Common myeloid progenitor, CD34-positive (primary cell): ENCODE measurements at regions not wholly inside any gene's neighbourhood (a gene's known extent, or its start where the extent isn't known, plus 50 kb on each side); places are given as distances from the start of the nearest gene placed in this dataset.

Source experiments
- CTCF ChIA-PET: fragments of 350-600 bp; sonication (Branson Sonifier 250); formaldehyde crosslinking; loops from one replicate; lab custom pipeline; 2021; ENCODE audit warnings: antibody characterized with exemption; lab: Charles Lee
- POLR2A ChIA-PET: fragments of 350-600 bp; sonication (Branson Sonifier 250); formaldehyde crosslinking; loops from one replicate; lab custom pipeline; 2021; ENCODE audit warnings: antibody characterized with exemption; lab: Charles Lee
- DNase-seq, 3 donors: peaks; one replicate each; pipeline versions ENCODE4 v3.0.0 to v3.0.0-alpha.2; 2013
- H3K27ac ChIP-seq, 2 experiments: 1 replicate in 1 of 2; 2 replicates in 1 of 2; pipeline ENCODE4 v1.7.0; 2013; ENCODE audit warnings: inconsistent platforms in 2 of 2, low read length in 2 of 2, mild to moderate bottlenecking in 2 of 2, low read depth in 1 of 2, moderate library complexity in 1 of 2; ENCODE audit not compliant: severe bottlenecking in 2 of 2, insufficient read depth in 1 of 2, poor library complexity in 1 of 2
- H3K27me3 ChIP-seq, 5 experiments: replicated peaks in 2 of 5; 1 replicate in 3 of 5; 2 replicates in 2 of 5; pipeline versions ENCODE4 v1.6.1 to v1.7.0; 2013; ENCODE audit warnings: low read length in 4 of 5, mild to moderate bottlenecking in 2 of 5, moderate library complexity in 2 of 5, inconsistent platforms in 1 of 5; ENCODE audit not compliant: insufficient read depth in 5 of 5, control insufficient read depth in 4 of 5
- H3K36me3 ChIP-seq, 4 experiments: 1 replicate in 2 of 4; 2 replicates in 2 of 4; pipeline versions ENCODE4 v1.6.1 to v1.7.0; 2013; ENCODE audit warnings: low read length in 3 of 4, control low read depth in 1 of 4, mild to moderate bottlenecking in 1 of 4; ENCODE audit not compliant: control insufficient read depth in 4 of 4, insufficient read depth in 4 of 4
- H3K4me1 ChIP-seq, 4 experiments: 1 replicate in 3 of 4; 2 replicates in 1 of 4; pipeline versions ENCODE4 v1.6.1 to v1.7.1; 2013; ENCODE audit warnings: low read length in 3 of 4, mild to moderate bottlenecking in 3 of 4, control low read depth in 1 of 4, inconsistent platforms in 1 of 4, moderate library complexity in 1 of 4; ENCODE audit not compliant: control insufficient read depth in 4 of 4, insufficient read depth in 4 of 4; ENCODE audit errors: control extremely low read depth in 1 of 4
- H3K4me3 ChIP-seq, 7 experiments: 1 replicate in 4 of 7; 2 replicates in 3 of 7; pipeline versions ENCODE4 v1.5.1 to v1.7.0; 2013; ENCODE audit warnings: mild to moderate bottlenecking in 7 of 7, low read length in 6 of 7, moderate library complexity in 6 of 7, inconsistent platforms in 2 of 7, low read depth in 2 of 7, control low read depth in 1 of 7; ENCODE audit not compliant: insufficient read depth in 4 of 7, control insufficient read depth in 1 of 7; ENCODE audit errors: extremely low read depth in 1 of 7
- H3K9me3 ChIP-seq, 5 experiments: 1 replicate in 4 of 5; 2 replicates in 1 of 5; pipeline versions ENCODE4 v1.6.1 to v1.7.1; 2013; ENCODE audit warnings: low read length in 4 of 5, mild to moderate bottlenecking in 2 of 5, inconsistent platforms in 1 of 5, low read depth in 1 of 5, moderate library complexity in 1 of 5; ENCODE audit not compliant: control insufficient read depth in 4 of 5, insufficient read depth in 2 of 5; ENCODE audit errors: control extremely low read depth in 1 of 5
- WGBS: methylation state at CpG from one replicate; pipeline ENCODE4 v1.1.5; 2013; ENCODE audit not compliant: insufficient coverage; 5-methylcytosine and 5-hydroxymethylcytosine counted together

DNA sequence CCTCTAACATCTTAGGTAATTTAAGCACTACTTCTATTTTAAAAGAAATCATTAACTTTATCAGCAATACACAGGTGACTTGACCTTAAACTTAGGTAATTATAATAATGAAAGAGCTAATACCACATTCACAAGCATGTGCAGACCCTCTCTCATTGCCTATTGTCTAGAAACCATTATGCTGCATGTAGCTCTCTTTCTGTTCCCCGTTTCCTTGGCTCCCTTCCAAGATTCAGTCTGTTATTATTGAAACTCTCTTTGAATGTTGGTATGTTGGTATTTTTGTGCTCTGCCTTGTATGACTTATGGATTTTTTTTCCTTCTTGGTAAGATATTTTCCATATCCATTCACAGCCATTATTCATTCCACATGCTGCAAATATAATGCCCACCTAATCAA, 201.2 kb downstream of the CDCA7 start:
- CTCF ChIA-PET: interaction anchor here (0.8 kb wide), 1 partner anchor 67 kb away, joined by 3 read pairs; no protein-coding TSS in a partner anchor
- Histone ChIP-seq H3K9me3 (peaks cover 0 to 11% (median 2%) of the 10 kb centered on the region in 5 experiments), H3K27ac (no peak overlapping the region), H3K4me1 (no peaks in the 10 kb centered on the region), H3K36me3 (no peaks in the 10 kb centered on the region), H3K4me3 (no peak overlapping the region), H3K27me3 (peaks cover 0 to 16% (median 5%) of the 10 kb centered on the region in 5 experiments)
- POLR2A ChIA-PET: no interaction called here
- WGBS: no CpG with 5 or more reads among the region's 1 CpG
- peak in 2 of 3 donors; percentile 17 to 36 for DNase-seq

GRCh38 chr2:173556816-173557215, 202.1 kb downstream of the CDCA7 start:
- ChIA-PET POLR2A (no interaction called here), CTCF (no interaction called here)
- Histone ChIP-seq H3K27ac (no peak overlapping the region), H3K9me3 (peaks cover 0 to 3% (median 0%) of the 10 kb centered on the region in 5 experiments), H3K36me3 (no peaks in the 10 kb centered on the region), H3K27me3 (peaks cover 0 to 16% (median 5%) of the 10 kb centered on the region in 5 experiments), H3K4me3 (no peak overlapping the region), H3K4me1 (no peaks in the 10 kb centered on the region)
- WGBS: 100% methylated on average over 2 of the region's 5 CpGs
- no peak for DNase-seq

GRCh38 chr2:173557497-173557896, 202.8 kb downstream of the CDCA7 start:
- WGBS: 100% methylated on average over 2 of the region's 2 CpGs
- POLR2A ChIA-PET: no interaction called here
- Histone ChIP-seq H3K4me3 (no peak overlapping the region), H3K36me3 (no peaks in the 10 kb centered on the region), H3K27me3 (peaks cover 0 to 16% (median 5%) of the 10 kb centered on the region in 5 experiments), H3K4me1 (no peaks in the 10 kb centered on the region), H3K9me3 (peaks cover 0 to 3% (median 0%) of the 10 kb centered on the region in 5 experiments), H3K27ac (no peak overlapping the region)
- DNase-seq: no peak
- CTCF ChIA-PET: interaction anchor here (1.0 kb wide), 1 partner anchor 10 kb away, joined by 3 read pairs; no protein-coding TSS in a partner anchor

DNA sequence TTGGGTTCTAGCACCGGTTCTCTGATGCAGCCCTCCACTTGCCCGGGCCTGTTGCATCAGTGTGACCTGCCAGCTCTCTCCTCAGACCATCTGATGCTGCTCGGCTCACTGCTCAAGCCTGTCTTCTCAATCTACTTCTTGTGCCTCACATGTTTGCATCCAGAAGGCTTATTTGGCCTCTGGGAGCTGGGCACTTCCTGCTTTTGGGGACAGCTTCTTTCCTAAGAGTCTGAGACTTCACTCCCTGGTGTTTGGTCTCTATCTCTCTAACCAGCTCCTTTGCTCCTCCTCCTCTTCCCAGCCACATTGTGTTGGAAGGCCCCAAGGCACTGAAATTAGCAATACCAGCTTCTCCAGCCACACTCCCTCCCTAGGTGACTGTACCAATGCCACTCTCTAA, 212.8 kb downstream of the CDCA7 start:
- no peak for DNase-seq
- CTCF ChIA-PET: interaction anchor here (1.0 to 2.5 kb wide), 3 partner anchors 15 to 166 kb away, joined by 3 to 15 read pairs (median 3); no protein-coding TSS in a partner anchor
- Histone ChIP-seq H3K27me3 (peaks cover 0 to 4% (median 0%) of the 10 kb centered on the region in 5 experiments), H3K4me3 (no peak overlapping the region), H3K27ac (no peak overlapping the region), H3K36me3 (no peaks in the 10 kb centered on the region), H3K4me1 (peaks cover 0 to 6% (median 3%) of the 10 kb centered on the region in 4 experiments), H3K9me3 (no peaks in the 10 kb centered on the region)
- POLR2A ChIA-PET: no interaction called here
- 83% methylated on average over 3 of the region's 3 CpGs for WGBS

- H3K36me3 ChIP-seq: no peaks in the 10 kb centered on the region
- peak; percentile 23 to 37 (median 36) for DNase-seq
- H3K9me3 ChIP-seq: no peaks in the 10 kb centered on the region
- ChIA-PET CTCF (interaction anchor here (1.0 to 2.5 kb wide), 4 partner anchors 15 to 166 kb away, joined by 3 to 15 read pairs (median 3); no protein-coding TSS in a partner anchor), POLR2A (no interaction called here)
- H3K27ac ChIP-seq: no peak overlapping the region
- peaks cover 0 to 8% (median 3%) of the 10 kb centered on the region in 4 experiments for H3K4me1 ChIP-seq
- no peak overlapping the region for H3K4me3 ChIP-seq
- WGBS: 52% methylated on average over 2 of the region's 3 CpGs
- H3K27me3 ChIP-seq: peaks cover 0 to 4% (median 0%) of the 10 kb centered on the region in 5 experiments
These were observed 213.4 kb downstream of the CDCA7 start for GRCh38 chr2:173568054-173568453.

- WGBS: 9% methylated on average over 8 of the region's 10 CpGs
- DNase-seq: peak; percentile 14 to 16 (median 15)
These were observed 216.5 kb downstream of the CDCA7 start for GRCh38 chr2:173571021-173571821.

More at GRCh38 chr2:173571021-173571821, 216.5 kb downstream of the CDCA7 start:
- H3K4me1 ChIP-seq: peaks cover 0 to 8% (median 3%) of the 10 kb centered on the region in 4 experiments
- peak overlapping the region in 2 of 7 experiments; percentile 17 to 24 for H3K4me3 ChIP-seq
- no peak overlapping the region for H3K27ac ChIP-seq
- ChIA-PET CTCF (interaction anchor here (1.3 kb wide), 1 partner anchor 508 kb away, joined by 4 read pairs; no protein-coding TSS in a partner anchor), POLR2A (no interaction called here)
- peaks cover 0 to 4% (median 0%) of the 10 kb centered on the region in 5 experiments for H3K27me3 ChIP-seq
- H3K36me3 ChIP-seq: no peaks in the 10 kb centered on the region
- no peaks in the 10 kb centered on the region for H3K9me3 ChIP-seq
